GM19467 (cell line): ENCODE measurements at regions not wholly inside any gene's neighbourhood (a gene's known extent, or its start where the extent isn't known, plus 50 kb on each side); places are given as distances from the start of the nearest gene placed in this dataset.

Experiments used
- ATAC-seq: cut with Tn5 transposase; IDR thresholded peaks from one replicate; pipeline ENCODE4 v1.9.1; 2021; ENCODE audit warnings: mild to moderate bottlenecking, moderate library complexity; ENCODE audit not compliant: unreplicated experiment

- no peak for ATAC-seq
Measured at GRCh38 chr5:158559066-158559465, 540.6 kb downstream of the EBF1 start.

GRCh38 chr5:158553962-158554336, 545.8 kb downstream of the EBF1 start:
- no peak for ATAC-seq

DNA sequence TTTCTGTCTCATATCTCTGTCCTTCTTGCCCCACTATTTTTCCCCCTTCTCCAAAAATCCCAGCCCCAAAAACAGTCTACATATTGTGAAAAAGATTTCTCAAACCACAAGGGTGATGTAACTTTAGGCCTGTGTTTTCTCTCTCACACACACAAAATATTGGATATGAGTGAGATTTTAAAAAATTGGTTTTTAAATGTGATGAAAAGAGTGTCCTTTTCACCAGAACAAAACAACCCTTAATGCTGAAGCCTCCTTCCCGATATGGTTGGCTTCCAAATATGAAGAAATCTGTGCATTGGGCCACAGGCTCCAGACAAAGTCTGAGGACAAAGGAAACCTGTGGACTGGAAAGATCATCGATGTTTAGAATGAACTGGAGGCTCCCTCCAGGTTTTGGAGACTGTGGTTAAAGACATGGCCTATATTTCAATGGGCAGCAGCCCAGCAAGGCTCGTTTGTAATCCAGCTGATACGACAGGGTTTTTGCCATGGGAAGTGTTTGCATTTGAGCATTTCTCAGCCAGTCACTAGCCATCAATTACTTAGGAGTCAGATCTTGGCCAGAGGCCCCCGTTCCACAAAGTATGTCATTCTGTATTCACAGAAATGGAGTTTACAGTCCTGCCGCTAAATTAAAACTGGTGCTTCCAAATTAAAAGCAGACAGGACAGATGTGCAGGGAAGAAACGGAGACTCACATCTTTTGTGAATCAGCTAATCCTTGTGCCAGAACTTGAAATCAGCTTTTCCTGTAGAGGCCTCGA, 546.3 kb downstream of the EBF1 start:
- no peak for ATAC-seq

GRCh38 chr5:158552241-158552640, 547.5 kb downstream of the EBF1 start:
- no peak for ATAC-seq

GRCh38 chr5:158549311-158549710, 550.4 kb downstream of the EBF1 start:
- ATAC-seq: no peak

DNA sequence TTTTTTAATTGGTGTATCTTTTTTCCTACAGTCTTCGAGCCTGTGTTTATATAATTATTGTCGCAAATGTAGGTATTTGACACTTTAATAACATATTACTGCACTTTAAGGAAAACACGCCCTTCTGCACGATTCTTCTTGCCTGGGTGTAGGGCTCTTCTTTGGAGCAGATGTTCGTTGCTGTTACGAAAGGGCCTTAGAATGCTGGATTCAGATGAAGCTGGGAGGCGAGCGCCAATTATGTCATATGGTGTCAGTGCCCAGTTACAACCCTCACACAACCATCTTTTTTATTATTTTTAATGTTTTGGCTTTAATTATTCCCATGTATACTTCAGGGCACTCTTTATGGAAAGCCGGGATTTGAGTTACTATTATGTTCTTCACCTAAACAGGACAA, 553.0 kb downstream of the EBF1 start:
- no peak for ATAC-seq

DNA sequence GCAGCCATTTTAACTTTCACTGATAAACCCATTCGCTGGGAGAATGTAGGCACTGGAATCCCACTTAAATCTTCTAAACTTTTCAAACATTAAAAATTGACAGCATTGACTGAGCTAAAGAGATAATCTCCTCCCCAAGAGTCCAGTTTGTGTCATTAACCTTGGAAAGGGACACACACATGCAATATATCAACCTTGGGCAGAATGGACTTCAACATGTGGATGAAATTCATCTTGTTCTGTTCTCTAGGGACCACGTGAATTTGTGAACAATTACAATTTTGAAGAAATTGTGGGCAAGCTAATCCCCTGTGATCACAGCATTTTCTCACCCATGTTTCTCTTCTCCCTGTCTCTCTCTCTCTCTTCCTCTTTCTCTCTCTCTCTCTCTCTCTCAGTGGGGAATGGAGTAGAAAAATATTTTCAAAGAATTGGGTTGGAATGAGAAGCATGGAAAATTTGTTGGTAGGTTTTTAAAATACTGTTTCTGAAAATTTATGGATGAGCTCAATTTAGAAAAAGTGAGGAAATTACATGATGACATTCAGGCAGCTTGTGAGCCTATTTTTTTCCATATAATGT, 553.7 kb downstream of the EBF1 start:
- ATAC-seq: no peak

DNA sequence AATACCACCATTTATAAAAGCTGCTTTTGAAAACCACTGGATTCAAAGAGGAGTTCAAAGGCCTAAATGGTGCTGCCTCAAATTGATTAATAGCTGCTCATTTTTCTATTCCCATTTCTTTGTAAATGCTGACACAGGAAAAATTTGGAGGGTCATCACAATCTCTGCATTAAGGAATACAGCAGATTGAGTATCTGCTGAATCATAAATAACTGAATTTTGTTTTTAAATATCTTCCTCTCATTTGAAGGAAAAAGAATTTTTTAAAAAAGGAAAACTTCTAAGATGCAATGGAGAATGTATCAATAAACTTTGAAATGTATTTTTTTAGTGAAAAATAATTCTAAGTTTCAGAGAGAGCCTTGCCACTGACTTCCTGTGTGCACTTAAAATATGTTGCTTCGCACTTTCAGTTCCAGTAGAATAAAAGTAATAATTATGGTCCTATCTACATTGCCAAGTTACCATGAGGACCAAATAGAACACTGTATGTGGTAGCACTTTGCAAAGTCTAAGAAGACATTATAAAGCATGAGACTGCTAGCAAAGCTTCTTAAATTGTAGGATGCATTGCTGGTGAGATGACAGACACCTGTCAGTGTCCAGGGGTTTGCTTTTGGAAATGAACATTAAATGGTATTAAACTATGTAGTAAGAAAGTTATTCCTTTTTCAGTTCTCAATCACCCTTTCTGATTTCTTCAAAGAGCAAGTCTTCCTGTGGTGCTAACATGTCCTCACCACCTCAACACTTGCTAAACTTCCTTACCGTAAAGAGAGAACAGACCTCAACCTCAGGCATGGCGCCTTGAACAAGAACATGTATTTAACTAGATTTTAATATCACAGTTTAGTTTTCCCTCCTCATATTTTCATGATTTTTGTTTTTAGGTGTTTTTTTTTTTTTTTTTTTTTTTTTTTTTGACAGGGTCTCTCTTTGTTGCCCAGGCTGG, 555.1 kb downstream of the EBF1 start:
- ATAC-seq: no peak

GRCh38 chr5:158543539-158544387, 556.0 kb downstream of the EBF1 start:
- no peak for ATAC-seq

DNA sequence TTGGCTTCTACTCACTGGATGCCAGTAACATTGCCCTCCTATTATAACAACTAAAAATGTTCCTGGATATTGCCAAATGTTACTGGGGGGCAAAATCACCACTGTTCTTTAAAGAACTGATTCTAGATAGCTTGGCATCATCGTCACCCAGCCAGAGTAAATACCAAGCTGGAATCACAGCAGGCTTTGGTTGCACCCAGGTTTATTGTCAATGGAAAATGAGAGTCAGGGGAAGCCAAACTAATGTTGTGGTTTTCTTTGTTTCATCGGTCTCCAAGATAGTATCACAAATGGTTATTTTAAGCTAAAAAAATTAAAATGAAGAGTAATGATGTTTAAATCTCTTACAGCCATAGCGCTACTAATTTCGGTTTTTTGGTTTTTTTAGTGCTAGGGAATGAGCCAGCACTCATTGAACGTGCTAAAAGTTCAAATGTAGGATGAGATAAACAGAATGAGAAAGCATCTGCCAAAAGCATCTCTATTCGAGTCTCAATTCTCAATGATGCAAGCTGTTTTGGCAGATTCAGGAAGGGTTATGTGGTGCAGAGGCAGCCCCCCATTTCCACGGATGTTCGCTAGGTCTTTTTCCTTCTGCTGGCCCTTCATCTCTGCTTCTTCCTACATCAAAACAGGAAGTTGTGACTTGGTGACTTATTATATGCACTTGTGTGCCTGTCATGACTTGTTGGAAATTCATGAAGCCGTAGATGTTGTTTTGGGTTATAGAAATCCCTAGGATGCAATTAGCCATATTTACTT, 558.0 kb downstream of the EBF1 start:
- no peak for ATAC-seq

DNA sequence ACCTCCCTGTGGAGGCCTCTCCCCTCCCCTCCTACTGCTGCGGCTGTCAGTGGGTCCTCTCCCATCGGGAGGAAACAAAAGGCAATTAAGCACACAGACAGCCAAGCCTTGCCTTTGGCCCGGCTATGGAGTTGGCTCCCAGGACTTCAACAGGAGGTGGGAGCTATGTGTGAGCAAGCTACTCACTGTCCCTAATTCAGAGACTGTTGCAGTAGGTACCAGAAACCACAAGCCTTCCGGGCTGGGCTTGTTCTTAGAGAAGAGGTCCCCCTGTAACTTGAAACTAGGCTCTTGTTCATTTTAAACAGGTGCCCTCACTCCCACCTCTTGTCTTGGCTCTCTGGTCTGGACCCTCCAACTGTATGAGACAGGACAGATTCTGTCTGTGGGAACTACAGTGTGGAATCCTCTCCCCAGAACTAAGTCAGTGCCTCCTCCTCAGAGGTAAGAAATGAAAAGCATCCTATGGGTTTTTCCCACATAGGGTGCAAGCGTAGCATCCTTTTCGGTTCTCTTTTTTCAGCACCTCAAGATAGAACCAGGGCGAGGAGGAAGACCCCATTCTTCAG, 561.1 kb downstream of the EBF1 start:
- ATAC-seq: no peak

DNA sequence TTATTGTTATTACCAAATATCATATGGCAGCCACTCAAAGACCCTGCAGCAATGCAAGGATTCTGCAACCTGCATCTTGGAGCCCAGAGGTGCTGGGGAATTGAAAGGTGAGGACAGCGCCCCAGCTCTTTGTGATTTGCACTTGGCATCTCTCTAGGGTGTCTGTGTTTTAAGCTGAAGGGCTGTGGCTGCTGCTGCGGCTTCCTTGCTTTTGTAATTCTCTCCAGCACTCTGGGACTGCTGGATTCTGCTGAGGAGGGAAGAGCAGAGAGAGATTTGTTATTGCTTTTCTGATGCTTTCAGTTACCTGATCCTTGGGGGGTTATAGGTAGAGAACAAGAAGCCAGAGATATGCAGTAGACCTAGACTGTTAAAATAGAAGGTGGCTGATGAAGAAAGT, 562.4 kb downstream of the EBF1 start:
- ATAC-seq: no peak

- ATAC-seq: no peak
Measured at GRCh38 chr5:158534203-158534602, 565.5 kb downstream of the EBF1 start.

DNA sequence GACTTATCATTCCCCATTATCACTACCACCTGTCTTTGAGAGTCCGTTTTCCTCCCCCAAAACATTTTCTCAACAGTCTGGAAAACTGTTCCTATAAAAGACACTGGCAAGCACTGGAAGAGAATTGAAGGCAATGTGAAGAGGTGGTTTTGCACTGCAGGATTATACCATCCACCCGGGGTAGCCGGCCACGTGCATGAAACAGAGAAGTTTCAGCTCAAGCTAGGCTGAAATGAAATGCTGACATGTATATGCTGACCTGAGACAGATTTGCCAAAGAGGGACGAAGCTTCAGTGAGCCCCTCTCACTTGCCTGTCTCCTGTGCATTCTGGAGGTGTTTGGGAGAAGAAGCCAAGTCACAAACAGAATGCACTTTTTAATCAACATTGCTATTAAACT, 567.0 kb downstream of the EBF1 start:
- ATAC-seq: no peak

DNA sequence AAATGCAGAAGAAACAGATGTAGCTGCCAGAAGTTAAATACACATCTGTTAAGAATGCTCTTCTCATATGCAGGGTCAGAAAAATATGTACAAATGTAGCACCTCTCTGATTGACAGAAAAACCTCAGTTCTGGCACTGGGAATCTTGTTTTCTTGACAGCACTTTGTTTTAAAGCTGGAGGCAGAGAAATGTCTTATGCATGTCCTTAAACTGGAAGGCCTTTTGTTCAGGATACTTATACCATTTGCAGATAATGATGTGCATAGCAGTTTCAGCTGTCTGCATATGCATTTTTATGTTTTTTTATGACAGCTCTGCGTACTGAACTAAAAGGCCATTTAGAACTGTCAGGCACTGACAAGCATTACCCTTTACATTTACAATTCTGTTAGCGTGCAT, 567.9 kb downstream of the EBF1 start:
- ATAC-seq: no peak

DNA sequence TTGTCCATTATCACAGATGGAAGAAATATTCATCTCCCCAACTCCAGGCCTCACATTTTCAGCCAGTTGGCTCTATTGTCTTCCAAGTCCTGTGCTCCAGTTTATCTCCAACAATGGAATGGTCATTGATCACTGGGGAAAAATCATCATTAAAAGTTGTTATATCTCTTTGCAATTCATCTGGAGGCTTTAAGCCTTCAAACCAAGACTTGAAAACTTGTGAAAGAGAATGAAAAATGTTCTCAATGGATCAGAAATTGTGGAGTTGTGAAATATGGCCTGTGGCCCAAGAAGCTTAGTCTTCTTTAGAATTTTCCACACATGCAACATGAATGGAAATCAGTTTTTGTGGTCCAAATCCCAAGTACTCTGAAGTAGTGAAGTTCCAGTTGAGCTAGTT, 569.6 kb downstream of the EBF1 start:
- no peak for ATAC-seq

DNA sequence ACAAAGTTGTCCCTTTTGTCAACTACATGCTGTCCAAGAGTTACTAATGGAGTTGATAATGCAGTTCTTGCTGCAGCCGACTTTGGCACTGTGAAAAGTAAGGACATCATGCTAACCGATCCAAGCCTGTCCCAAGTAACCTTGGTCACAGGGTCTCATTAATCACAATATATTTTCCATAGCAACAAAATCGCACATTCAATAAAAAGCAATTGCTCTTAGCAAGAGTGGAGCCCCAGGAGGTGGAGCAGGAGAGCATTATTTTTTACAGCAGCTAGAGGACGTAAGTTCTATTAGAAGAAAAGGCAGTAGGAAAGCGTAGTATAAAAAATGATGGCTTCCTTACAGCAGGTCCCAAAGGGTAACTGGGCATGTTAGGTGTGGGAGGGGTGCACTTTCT, 570.3 kb downstream of the EBF1 start:
- ATAC-seq: no peak

- ATAC-seq: no peak
Measured at GRCh38 chr5:158525663-158526062, 574.1 kb downstream of the EBF1 start.

- ATAC-seq: no peak
Measured at GRCh38 chr5:158524070-158524469, 575.6 kb downstream of the EBF1 start.

DNA sequence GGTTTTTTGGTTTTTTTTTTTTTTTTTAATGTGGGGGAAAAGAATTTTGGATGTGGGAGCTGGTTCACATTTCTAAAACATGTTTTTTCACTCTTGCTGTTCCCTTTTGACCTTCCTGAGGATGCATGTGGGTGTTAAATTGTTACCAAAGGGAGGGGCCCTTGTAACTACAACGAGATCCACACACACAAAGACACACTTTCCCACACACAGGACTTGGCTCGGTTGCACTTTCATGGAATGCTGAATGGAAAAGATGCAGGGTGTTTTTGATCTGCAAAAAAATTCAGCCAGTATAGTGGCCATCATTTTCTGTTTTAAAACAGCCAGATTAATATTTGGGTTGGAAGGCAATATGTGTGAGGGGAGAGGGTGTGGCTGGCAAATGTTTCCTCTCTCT, 576.9 kb downstream of the EBF1 start:
- no peak for ATAC-seq
